Right forelimb (tissue), 1 donor: ENCODE measurements at regions not wholly inside any gene's neighbourhood (a gene's known extent, or its start where the extent isn't known, plus 50 kb on each side); places are given as distances from the start of the nearest gene placed in this dataset.

ENCODE experiments used
- DNase-seq: peaks from one replicate; pipeline ENCODE4 v3.0.0-alpha.2; 2018

DNA sequence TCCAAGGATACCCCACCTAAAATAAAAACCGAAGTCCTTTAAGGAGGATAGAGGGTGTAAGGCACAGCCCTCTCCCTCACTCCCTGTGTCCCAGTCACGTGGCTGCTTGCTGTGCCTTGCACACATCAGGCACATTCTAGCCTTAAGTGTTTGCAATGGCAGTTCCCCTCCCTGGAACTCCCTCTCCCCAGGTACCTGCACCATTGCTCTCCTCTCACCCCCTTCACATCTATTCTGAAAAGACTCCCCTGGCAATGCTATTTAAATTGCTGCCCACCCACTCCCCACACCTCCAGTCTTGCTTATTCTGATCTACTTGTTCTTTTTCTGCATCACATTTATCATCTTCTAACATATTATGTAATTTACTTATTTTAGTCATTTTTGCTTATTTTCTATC lies 91.6 kb upstream of the LNX1 start:
- no peak for DNase-seq

- DNase-seq = no peak
Measured at GRCh38 chr4:53682196-53682595, 90.9 kb upstream of the LNX1 start.

GRCh38 chr4:53680598-53680997 lies 89.3 kb upstream of the LNX1 start:
- DNase-seq = no peak

GRCh38 chr4:53680168-53680567 lies 88.9 kb upstream of the LNX1 start:
- DNase-seq = no peak

- no peak for DNase-seq
Measured at GRCh38 chr4:53676402-53676871, 85.2 kb upstream of the LNX1 start.

- no peak for DNase-seq
Measured at GRCh38 chr4:53674903-53675302, 83.6 kb upstream of the LNX1 start.

GRCh38 chr4:53672873-53673272 lies 81.6 kb upstream of the LNX1 start:
- DNase-seq = no peak

DNA sequence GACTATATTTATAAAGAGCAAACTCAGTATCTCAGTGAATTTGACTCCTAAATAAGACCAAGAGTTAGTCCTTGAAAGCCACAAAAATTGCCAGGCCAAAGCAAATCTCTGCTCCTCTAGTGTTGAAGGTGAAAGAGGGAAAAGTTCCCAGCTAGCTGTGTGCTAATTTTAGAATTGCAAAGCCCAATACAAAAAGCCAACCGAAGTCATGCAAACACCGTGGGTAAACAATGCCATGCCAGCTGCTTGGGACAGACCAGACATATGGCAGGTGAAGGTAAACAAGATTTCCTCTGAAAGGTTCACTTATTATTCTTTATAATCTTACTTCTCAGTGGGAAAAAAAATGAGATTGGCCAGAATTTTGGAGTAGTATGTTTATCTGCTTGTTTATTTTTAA lies 80.5 kb upstream of the LNX1 start:
- DNase-seq = no peak

DNA sequence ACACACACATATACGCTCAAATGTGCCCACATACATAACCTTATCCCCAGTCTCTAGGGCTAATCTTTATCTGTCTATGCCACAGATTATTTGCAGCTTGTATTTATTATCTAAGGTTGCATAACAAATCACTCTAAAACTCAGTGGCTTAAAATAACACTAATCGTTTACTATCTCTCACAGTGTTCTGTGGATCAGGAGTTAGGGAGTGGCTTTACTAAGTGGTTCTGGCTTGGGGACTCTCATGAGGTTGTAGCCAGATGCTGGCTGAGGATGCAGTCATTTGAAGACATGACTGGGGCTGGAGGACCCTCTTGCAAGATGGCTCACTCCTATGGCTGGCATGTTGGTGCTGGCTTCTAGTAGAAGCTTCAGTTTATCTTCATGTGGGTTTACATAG lies 68.5 kb upstream of the LNX1 start:
- no peak for DNase-seq

DNA sequence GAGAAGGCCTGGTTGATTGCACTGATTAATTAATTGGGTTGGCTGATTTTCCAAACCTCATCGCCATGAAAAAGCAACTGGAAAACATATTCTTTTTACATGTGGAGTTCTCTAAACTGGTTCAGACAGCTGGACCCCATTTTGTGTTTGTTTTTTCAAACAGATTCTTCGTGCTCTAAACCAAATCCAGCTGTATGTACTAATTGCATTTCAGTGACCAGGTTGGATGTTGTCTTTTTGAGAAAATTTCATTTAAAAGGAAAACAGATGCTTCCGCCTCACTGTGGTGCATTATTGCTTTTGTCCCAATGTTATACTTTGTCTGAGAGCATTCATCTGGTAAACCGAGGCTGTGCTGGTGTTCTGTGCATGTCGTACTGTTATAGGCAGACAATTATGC lies 67.8 kb upstream of the LNX1 start:
- DNase-seq = no peak

GRCh38 chr4:53658029-53658428 lies 66.7 kb upstream of the LNX1 start:
- DNase-seq = no peak

- DNase-seq = no peak
Measured at GRCh38 chr4:53656421-53656981, 65.2 kb upstream of the LNX1 start.

DNA sequence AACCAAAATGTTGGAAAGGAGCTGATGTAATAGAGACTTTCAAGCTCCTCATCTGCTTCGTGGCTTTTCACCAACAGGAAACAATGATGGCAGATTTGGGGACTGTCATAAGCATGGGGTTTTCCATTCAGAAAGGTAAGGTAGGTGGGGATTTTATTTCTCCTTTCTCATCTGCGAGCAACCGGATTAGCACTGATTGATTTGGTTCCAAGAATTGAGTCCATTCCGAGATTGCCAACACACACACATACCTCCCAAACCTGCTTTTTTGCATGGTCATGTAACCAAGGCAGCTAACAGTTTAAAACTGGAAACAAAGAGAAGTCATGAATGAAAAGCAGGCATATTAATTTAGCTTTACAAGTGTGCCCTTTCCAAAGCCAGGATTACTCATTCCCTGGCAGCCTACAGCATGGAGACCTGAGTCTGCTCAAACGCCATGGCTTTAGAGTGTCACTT lies 63.0 kb upstream of the LNX1 start:
- DNase-seq = no peak

GRCh38 chr4:53653484-53654053 lies 62.3 kb upstream of the LNX1 start:
- no peak for DNase-seq

GRCh38 chr4:53651156-53651735 lies 60.0 kb upstream of the LNX1 start:
- DNase-seq = no peak

DNA sequence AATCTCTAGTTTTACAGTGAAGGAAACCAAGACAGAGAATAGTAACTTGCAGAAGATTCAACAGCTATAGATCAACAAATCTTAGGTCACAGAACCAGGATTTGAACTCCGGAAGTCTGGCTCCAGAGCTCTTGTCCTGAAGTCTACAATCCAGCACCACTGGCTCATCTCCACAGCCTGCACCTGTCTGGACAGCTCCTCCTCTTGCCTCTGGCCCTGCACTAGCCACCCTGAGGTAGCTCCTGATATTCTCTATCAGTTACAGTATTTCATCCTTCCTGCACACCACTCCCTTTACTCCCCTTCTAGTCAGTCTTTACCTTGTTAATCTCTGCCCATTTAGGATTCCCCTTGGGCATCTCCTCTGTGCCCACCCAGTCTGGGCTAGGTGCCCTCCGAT lies 58.1 kb upstream of the LNX1 start:
- DNase-seq = no peak

DNA sequence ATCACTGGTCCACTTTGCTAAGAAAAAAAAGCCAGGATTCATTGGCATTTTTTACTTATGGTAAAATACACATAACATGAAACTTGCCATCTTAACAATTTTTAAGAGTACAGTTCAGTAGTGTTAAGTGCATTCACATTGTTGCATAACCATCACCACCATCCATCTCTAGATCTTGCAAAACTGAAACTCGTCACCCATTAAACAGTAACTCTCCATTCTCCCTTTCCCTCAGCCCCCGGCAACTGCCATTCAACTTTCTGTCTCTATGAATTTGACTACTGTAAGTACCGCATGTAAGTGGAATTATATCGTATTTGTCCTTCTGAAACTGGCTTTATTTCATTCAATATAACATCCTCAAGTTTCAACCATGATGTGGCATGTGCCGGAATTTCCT lies 56.3 kb upstream of the LNX1 start:
- no peak for DNase-seq

DNA sequence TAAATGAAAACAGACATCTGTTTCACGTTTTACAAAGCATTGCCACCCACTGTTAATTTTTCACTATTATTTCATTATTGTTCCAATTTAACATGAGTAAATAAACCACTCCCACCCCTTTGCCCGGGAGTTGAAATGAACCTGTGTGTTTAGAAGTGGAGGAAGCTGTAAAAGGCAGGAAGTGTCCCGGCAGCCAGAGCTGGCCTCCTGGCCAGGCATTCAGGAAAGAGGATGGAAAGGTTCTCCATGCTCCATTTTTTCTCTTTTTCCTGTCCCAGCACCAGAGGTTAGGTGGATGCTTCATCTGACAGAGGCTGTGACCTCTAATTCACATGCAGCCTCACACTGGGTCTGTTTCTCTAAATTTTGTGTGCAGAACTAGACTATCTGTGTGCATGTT lies 55.5 kb upstream of the LNX1 start:
- DNase-seq = no peak

GRCh38 chr4:53645108-53645507 lies 53.8 kb upstream of the LNX1 start:
- DNase-seq = no peak

- DNase-seq = no peak
Measured at GRCh38 chr4:53644607-53645006, 53.3 kb upstream of the LNX1 start.
